Ovary (tissue), 7 donors: ENCODE measurements at regions not wholly inside any gene's neighbourhood (a gene's known extent, or its start where the extent isn't known, plus 50 kb on each side); places are given as distances from the start of the nearest gene placed in this dataset.
"Not testable (repeated sequence)": the region's sequence is repeated elsewhere in the genome, so short reads cannot be mapped to it uniquely, and the experiment has no call there.

ENCODE experiments used
- DNase-seq, 5 donors: peaks; one replicate each; pipeline ENCODE4 v3.0.0-alpha.2; 2019 to 2020
- H3K27ac ChIP-seq, 2 donors: fragments of 200-600 bp; one replicate each; pipeline versions ENCODE4 v1.5.1 to v1.8.0; 2019 to 2022
- H3K27me3 ChIP-seq: fragments of 200-600 bp; one replicate; pipeline ENCODE4 v1.8.0; 2022
- H3K36me3 ChIP-seq: fragments of 200-600 bp; sonication (generic); one replicate; pipeline ENCODE4 v1.5.1; 2019
- H3K4me1 ChIP-seq: one replicate; pipeline ENCODE4 v1.8.1; 2013; ENCODE audit warnings: mild to moderate bottlenecking, moderate library complexity; ENCODE audit not compliant: insufficient read depth
- H3K4me3 ChIP-seq: fragments of 200-600 bp; sonication (generic); one replicate; pipeline ENCODE4 v1.5.1; 2017
- H3K9me3 ChIP-seq, 2 donors: fragments of 200-600 bp in 1 of 2; sonication (generic) in 1 of 2; one replicate each; pipeline versions ENCODE4 v1.5.1 to v1.8.1; 2013 to 2019; ENCODE audit warnings: mild to moderate bottlenecking in 1 of 2, moderate library complexity in 1 of 2
- CTCF ChIP-seq, 3 donors: fragments of 450-650 bp in 2 of 3; fragments of 200-600 bp in 1 of 3; IDR thresholded peaks; one replicate each; pipeline versions ENCODE4 v1.5.1 to v1.8.0; 2016 to 2022; ENCODE audit warnings: antibody characterized with exemption in 3 of 3, mild to moderate bottlenecking in 1 of 3
- EP300 ChIP-seq: sonication (generic); formaldehyde crosslinking; IDR thresholded peaks from one replicate; pipeline ENCODE4 v1.6.1; 2017; ENCODE audit warnings: antibody characterized with exemption
- POLR2A ChIP-seq: fragments of 450-650 bp; IDR thresholded peaks from one replicate; pipeline ENCODE4 v1.6.1; 2017; ENCODE audit warnings: antibody characterized with exemption, mild to moderate bottlenecking, moderate library complexity
- WGBS, 3 donors: extraction: QIAGEN DNeasy Blood & Tissue Kit in 1 of 3; methylation state at CpG; one replicate each; pipeline versions ENCODE4 v1.1.5 to v1.1.7; 2013 to 2017; 5-methylcytosine and 5-hydroxymethylcytosine counted together
- intact Hi-C, 4 donors: fragments of 100-400 bp; cut with DNase I; formaldehyde crosslinking; loops; one replicate each; pipeline versions ENCODE4 v1.11.0 to v1.15.1; 2022 to 2023
- donor health status: DM: no; HTN: no; CAD: no; lungs with moderate emphysema.
- donor health status: DM: no; HTN: no; CAD: no.
- donor health status: Bipolar disorder and iron deficiency.
- donor health status: DM: no; HTN: no; CAD: no.
- donor health status: DM: yes; HTN: yes; CAD: no.

GRCh38 chr3:86379280-86379679, 611.7 kb downstream of the VGLL3 start:
- Histone ChIP-seq H3K4me3 (no peak overlapping the region), H3K27me3 (no peaks in the 10 kb centered on the region), H3K36me3 (no peaks in the 10 kb centered on the region), H3K4me1 (no peaks in the 10 kb centered on the region), H3K27ac (no peak overlapping the region), H3K9me3 (no peaks in the 10 kb centered on the region)
- TF ChIP-seq CTCF (IDR thresholded peaks at IDR 0.05): no peak
- TF ChIP-seq POLR2A: no peak
- no peak for TF ChIP-seq EP300
- no peak for DNase-seq
- 36 to 57% (median 55%) methylated on average over 2 of the region's 2 CpGs for WGBS, 3 donors
- intact Hi-C loops: no loop called here

GRCh38 chr3:86378829-86379228, 612.1 kb downstream of the VGLL3 start:
- TF ChIP-seq CTCF (IDR thresholded peaks at IDR 0.05): no peak
- TF ChIP-seq EP300: no peak
- no peak for TF ChIP-seq POLR2A
- no peaks in the 10 kb centered on the region for H3K4me1 ChIP-seq
- no peak for DNase-seq
- WGBS, 3 donors: 20 to 36% (median 30%) methylated on average over 2 of the region's 2 CpGs
- H3K27ac ChIP-seq: no peak overlapping the region
- no peaks in the 10 kb centered on the region for H3K36me3 ChIP-seq
- no peak overlapping the region for H3K4me3 ChIP-seq
- H3K27me3 ChIP-seq: no peaks in the 10 kb centered on the region
- no peaks in the 10 kb centered on the region for H3K9me3 ChIP-seq
- intact Hi-C loops: no loop called here

- H3K4me3 ChIP-seq, H3K27ac ChIP-seq, H3K36me3 ChIP-seq, intact Hi-C loops, H3K4me1 ChIP-seq, DNase-seq, H3K9me3 ChIP-seq, H3K27me3 ChIP-seq: not testable (repeated sequence)
- 95 to 96% (median 95%) methylated on average over 6 of the region's 6 CpGs for WGBS, 3 donors
These were observed 655.4 kb downstream of the VGLL3 start for GRCh38 chr3:86335566-86335965.

- DNase-seq: no peak
- 83 to 90% (median 88%) methylated on average over 3 of the region's 3 CpGs for WGBS, 3 donors
These were observed 657.3 kb downstream of the VGLL3 start for GRCh38 chr3:86333636-86334035.

GRCh38 chr3:86303935-86304334, 687.0 kb downstream of the VGLL3 start:
- Histone ChIP-seq H3K4me3 (no peak overlapping the region), H3K36me3 (no peaks in the 10 kb centered on the region), H3K9me3 (no peaks in the 10 kb centered on the region), H3K27ac (no peak overlapping the region), H3K27me3 (no peaks in the 10 kb centered on the region), H3K4me1 (no peaks in the 10 kb centered on the region)
- TF ChIP-seq EP300 (no peak), CTCF (IDR thresholded peaks at IDR 0.05) (no peak), POLR2A (no peak)
- no peak for DNase-seq
- intact Hi-C loops: no loop called here
- WGBS, 3 donors: 97 to 100% (median 98%) methylated on average over 1 of the region's 1 CpG

More at GRCh38 chr3:86333636-86334035, 657.3 kb downstream of the VGLL3 start:
- Histone ChIP-seq H3K4me1 (no peaks in the 10 kb centered on the region), H3K4me3 (no peak overlapping the region), H3K36me3 (no peaks in the 10 kb centered on the region), H3K9me3 (no peaks in the 10 kb centered on the region), H3K27ac (no peak overlapping the region), H3K27me3 (no peaks in the 10 kb centered on the region)
- no peak for TF ChIP-seq EP300
- intact Hi-C loops: no loop called here
